PC-3 (cell line): ENCODE measurements at regions not wholly inside any gene's neighbourhood (a gene's known extent, or its start where the extent isn't known, plus 50 kb on each side); places are given as distances from the start of the nearest gene placed in this dataset.

Source experiments
- ATAC-seq: fragments of 200-7000 bp; cut with Tn5 transposase; 2 replicates; pipeline ENCODE4 v1.9.1; 2020; ENCODE audit warnings: mild to moderate bottlenecking, moderate library complexity
- BruUV-seq: library from RNA; stranded (reverse); fragments of 400-500 nt; replicated peaks from 2 replicates; lab custom pipeline; 2021; lab: Mats Ljungman, UMichigan
- CTCF ChIA-PET: fragments of 300-600 bp; sonication (Branson Sonifier 250); formaldehyde crosslinking; loops from one replicate; lab custom pipeline; 2022; ENCODE audit warnings: antibody characterized with exemption; lab: Charles Lee
- POLR2A ChIA-PET: fragments of 300-600 bp; sonication (Branson Sonifier 250); formaldehyde crosslinking; loops from one replicate; lab custom pipeline; 2022; ENCODE audit warnings: antibody characterized with exemption; ENCODE audit not compliant: unreplicated experiment; lab: Charles Lee
- DNase-seq: peaks from one replicate; pipeline ENCODE4 v3.0.0-alpha.2; 2015
- H2AFZ ChIP-seq: fragments of 300-600 bp; sonication (generic); 2 replicates; pipeline ENCODE4 v1.6.0; 2016; ENCODE audit warnings: antibody characterized with exemption, low read length
- H3F3A ChIP-seq: fragments of 300-600 bp; sonication (generic); one replicate; pipeline ENCODE4 v1.6.0; 2017; ENCODE audit warnings: antibody characterized with exemption, low read length, control low read depth, mild to moderate bottlenecking; ENCODE audit not compliant: unreplicated experiment
- H3K27ac ChIP-seq: fragments of 300-600 bp; sonication (generic); 2 replicates; pipeline ENCODE4 v1.5.1; 2016; ENCODE audit warnings: mild to moderate bottlenecking, low read length
- H3K27me3 ChIP-seq: fragments of 300-600 bp; sonication (generic); 2 replicates; pipeline ENCODE4 v1.6.1; 2016; ENCODE audit warnings: low read length, mixed read lengths
- H3K36me3 ChIP-seq: fragments of 300-600 bp; sonication (generic); 2 replicates; pipeline ENCODE4 v1.6.1; 2016; ENCODE audit warnings: low read depth, mixed run types, low read length, mixed read lengths
- H3K4me1 ChIP-seq: fragments of 300-600 bp; sonication (generic); 2 replicates; pipeline ENCODE4 v1.5.1; 2016; ENCODE audit warnings: low read length; ENCODE audit not compliant: insufficient read depth
- H3K4me2 ChIP-seq: fragments of 300-600 bp; sonication (generic); 2 replicates; pipeline ENCODE4 v1.6.0; 2016; ENCODE audit warnings: low read length
- H3K4me3 ChIP-seq: fragments of 300-600 bp; sonication (generic); 2 replicates; pipeline ENCODE4 v1.5.1; 2016; ENCODE audit warnings: mild to moderate bottlenecking, low read length, mixed read lengths
- H3K79me2 ChIP-seq: fragments of 300-600 bp; sonication (generic); 2 replicates; pipeline ENCODE4 v1.6.1; 2017; ENCODE audit warnings: low read length, mixed read lengths
- H3K9ac ChIP-seq: fragments of 300-600 bp; sonication (generic); 2 replicates; pipeline ENCODE4 v1.6.0; 2016; ENCODE audit warnings: mild to moderate bottlenecking, low read length
- H3K9me2 ChIP-seq: fragments of 300-600 bp; sonication (generic); replicated peaks from 2 replicates; pipeline ENCODE4 v1.6.1; 2016; ENCODE audit warnings: mixed run types, low read length, mixed read lengths
- H3K9me3 ChIP-seq: fragments of 300-600 bp; sonication (generic); 2 replicates; pipeline ENCODE4 v1.6.1; 2016; ENCODE audit warnings: low read length, mixed read lengths
- H4K20me1 ChIP-seq: fragments of 300-600 bp; sonication (generic); 2 replicates; pipeline ENCODE4 v1.6.1; 2016; ENCODE audit warnings: low read length, mixed read lengths
- EZH2 ChIP-seq: fragments of 300-600 bp; sonication (generic); IDR thresholded peaks from one replicate; pipeline ENCODE4 v1.6.1; 2017; ENCODE audit warnings: antibody characterized with exemption, mild to moderate bottlenecking, low read length; ENCODE audit not compliant: unreplicated experiment
- EZH2phosphoT487 ChIP-seq: fragments of 300-600 bp; sonication (generic); IDR thresholded peaks from 2 replicates; pipeline ENCODE4 v1.6.1; 2018; ENCODE audit warnings: mild to moderate bottlenecking, antibody characterized with exemption, low read length, borderline replicate concordance
- intact Hi-C: fragments of 100-400 bp; cut with micrococcal nuclease; formaldehyde crosslinking; loops from 2 replicates; pipeline ENCODE4 v1.9.0; 2023
- TF ChIP-seq, protein P1 (sequence below): fragments of 300-600 bp; sonication (generic); conservative IDR thresholded peaks from 2 replicates; pipeline ENCODE4 v1.5.1; 2017; ENCODE audit warnings: antibody characterized with exemption, low read depth, mild to moderate bottlenecking, low read length

- DNase-seq (no peak), ATAC-seq (no peak)
- Histone ChIP-seq H2AFZ (no peak overlapping the region), H3K27me3 (no peaks in the 10 kb centered on the region), H3K9me3 (0 out of 2 replicates have a peak, but pooled peaks cover 3% of the 10 kb centered on the region), H3K9ac (no peak overlapping the region), H3K79me2 (no peaks in the 10 kb centered on the region), H3K36me3 (no peaks in the 10 kb centered on the region), H3K27ac (no peak overlapping the region), H3F3A (no peaks in the 10 kb centered on the region), H3K4me3 (no peak overlapping the region), H3K9me2 (no peaks in the 10 kb centered on the region), H3K4me1 (no peaks in the 10 kb centered on the region), H3K4me2 (no peak overlapping the region), H4K20me1 (no peaks in the 10 kb centered on the region)
- BruUV-seq: no TSS peak
- intact Hi-C loops: no loop called here
- ChIA-PET POLR2A (no interaction called here), CTCF (no interaction called here)
- TF ChIP-seq, protein P1, sequence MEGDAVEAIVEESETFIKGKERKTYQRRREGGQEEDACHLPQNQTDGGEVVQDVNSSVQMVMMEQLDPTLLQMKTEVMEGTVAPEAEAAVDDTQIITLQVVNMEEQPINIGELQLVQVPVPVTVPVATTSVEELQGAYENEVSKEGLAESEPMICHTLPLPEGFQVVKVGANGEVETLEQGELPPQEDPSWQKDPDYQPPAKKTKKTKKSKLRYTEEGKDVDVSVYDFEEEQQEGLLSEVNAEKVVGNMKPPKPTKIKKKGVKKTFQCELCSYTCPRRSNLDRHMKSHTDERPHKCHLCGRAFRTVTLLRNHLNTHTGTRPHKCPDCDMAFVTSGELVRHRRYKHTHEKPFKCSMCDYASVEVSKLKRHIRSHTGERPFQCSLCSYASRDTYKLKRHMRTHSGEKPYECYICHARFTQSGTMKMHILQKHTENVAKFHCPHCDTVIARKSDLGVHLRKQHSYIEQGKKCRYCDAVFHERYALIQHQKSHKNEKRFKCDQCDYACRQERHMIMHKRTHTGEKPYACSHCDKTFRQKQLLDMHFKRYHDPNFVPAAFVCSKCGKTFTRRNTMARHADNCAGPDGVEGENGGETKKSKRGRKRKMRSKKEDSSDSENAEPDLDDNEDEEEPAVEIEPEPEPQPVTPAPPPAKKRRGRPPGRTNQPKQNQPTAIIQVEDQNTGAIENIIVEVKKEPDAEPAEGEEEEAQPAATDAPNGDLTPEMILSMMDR: no peak
- TF ChIP-seq EZH2 (no peak), EZH2phosphoT487 (no peak)
These were observed 1549.4 kb downstream of the LRRC4C start for GRCh38 chr11:39910087-39910486.

DNA sequence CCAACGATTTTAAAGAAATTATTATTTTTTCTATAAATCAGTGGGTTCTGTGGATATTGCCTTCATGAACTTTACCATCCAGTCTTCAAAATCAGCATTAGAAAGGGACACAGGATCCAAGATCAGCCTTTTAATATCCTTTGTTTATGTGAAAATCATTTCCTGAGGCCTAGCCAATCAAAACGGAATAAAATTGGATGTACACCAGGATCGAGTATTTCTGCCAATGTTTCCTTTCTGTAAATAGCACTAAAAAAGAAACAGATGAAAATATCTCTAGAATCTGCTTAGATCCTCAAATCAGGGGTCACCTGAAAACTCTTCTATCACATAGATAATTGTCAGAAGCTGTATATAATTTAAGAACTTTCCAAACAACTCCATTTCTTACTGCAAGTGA, 1598.5 kb downstream of the LRRC4C start:
- Histone ChIP-seq H3K9me3 (0 out of 2 replicates have a peak, but pooled peaks cover 4% of the 10 kb centered on the region), H3K9me2 (no peaks in the 10 kb centered on the region), H3K36me3 (no peaks in the 10 kb centered on the region), H3K4me1 (no peaks in the 10 kb centered on the region), H4K20me1 (no peaks in the 10 kb centered on the region), H3K79me2 (no peaks in the 10 kb centered on the region), H3F3A (no peaks in the 10 kb centered on the region), H3K27me3 (no peaks in the 10 kb centered on the region), H3K4me3 (no peak overlapping the region), H3K4me2 (no peak overlapping the region), H3K27ac (no peak overlapping the region), H2AFZ (no peak overlapping the region), H3K9ac (no peak overlapping the region)
- BruUV-seq: no TSS peak
- ChIA-PET CTCF (no interaction called here), POLR2A (no interaction called here)
- DNase-seq (no peak), ATAC-seq (no peak)
- no peak for TF ChIP-seq EZH2
- no peak for TF ChIP-seq EZH2phosphoT487
- TF ChIP-seq, protein P1: no peak
- intact Hi-C loops: no loop called here

DNA sequence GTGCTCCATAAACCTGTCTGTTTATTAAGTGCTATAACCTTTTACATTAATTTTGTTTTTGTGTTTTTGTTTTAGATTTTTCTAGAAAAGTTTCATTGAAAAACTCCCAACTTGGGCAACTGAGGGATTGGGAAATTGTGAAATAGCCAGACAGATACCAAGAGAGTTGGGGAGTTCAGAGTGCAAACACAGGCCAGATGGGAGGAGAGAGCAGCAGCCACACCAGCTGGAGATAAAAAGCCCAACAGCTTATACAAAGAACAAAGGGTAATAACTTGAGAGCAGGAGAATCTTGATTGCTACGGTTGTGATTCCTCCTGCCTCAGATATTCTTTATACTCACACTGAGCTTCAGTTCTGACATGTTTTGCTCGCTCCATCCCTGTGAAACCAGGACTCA, 1642.2 kb downstream of the LRRC4C start:
- DNase-seq (no peak), ATAC-seq (no peak)
- Histone ChIP-seq H3K79me2 (no peaks in the 10 kb centered on the region), H3K27ac (no peak overlapping the region), H3K36me3 (no peaks in the 10 kb centered on the region), H3K27me3 (no peaks in the 10 kb centered on the region), H3K9ac (no peak overlapping the region), H3K4me2 (no peak overlapping the region), H3K4me1 (no peaks in the 10 kb centered on the region), H3F3A (no peaks in the 10 kb centered on the region), H3K9me2 (no peaks in the 10 kb centered on the region), H3K9me3 (no peaks in the 10 kb centered on the region), H4K20me1 (no peaks in the 10 kb centered on the region), H2AFZ (no peak overlapping the region), H3K4me3 (no peak overlapping the region)
- no TSS peak for BruUV-seq
- ChIA-PET POLR2A (no interaction called here), CTCF (no interaction called here)
- intact Hi-C loops: no loop called here
- TF ChIP-seq EZH2phosphoT487 (no peak), EZH2 (no peak)
- TF ChIP-seq, protein P1: no peak
